ENCODE measurements at regions not wholly inside any gene's neighbourhood (a gene's known extent, or its start where the extent isn't known, plus 50 kb on each side); places are given as distances from the start of the nearest gene placed in this dataset.

GRCh38 chr15:92831655-92832328, 68.3 kb upstream of the CHD2 start:
- no peak for TF ChIP-seq CTCF (IDR thresholded peaks at IDR 0.05; ENCODE audit: low read depth, low read length)
- peak; percentile 57 for DNase-seq (ENCODE audit: extremely low read depth, low read depth)

DNA sequence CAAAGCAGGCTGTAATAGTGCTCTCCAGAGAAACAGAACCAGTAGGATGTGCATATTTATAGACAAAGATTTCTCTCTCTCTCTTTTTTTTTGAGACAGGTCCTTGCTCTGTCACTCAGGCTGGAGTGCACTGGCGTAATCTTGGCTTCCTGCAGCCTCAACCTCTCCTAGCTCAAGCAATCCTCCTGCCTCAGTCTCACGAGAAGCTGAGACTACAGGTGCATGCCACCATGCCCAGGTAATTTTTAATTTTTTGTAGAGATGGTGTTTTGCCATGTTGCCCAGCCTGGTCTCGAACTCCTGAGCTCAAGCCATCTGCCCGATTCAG, 67.1 kb upstream of the CHD2 start:
- TF ChIP-seq CTCF (IDR thresholded peaks at IDR 0.05; ENCODE audit: low read depth, low read length): no peak
- DNase-seq (ENCODE audit: extremely low read depth, low read depth): no peak

DNA sequence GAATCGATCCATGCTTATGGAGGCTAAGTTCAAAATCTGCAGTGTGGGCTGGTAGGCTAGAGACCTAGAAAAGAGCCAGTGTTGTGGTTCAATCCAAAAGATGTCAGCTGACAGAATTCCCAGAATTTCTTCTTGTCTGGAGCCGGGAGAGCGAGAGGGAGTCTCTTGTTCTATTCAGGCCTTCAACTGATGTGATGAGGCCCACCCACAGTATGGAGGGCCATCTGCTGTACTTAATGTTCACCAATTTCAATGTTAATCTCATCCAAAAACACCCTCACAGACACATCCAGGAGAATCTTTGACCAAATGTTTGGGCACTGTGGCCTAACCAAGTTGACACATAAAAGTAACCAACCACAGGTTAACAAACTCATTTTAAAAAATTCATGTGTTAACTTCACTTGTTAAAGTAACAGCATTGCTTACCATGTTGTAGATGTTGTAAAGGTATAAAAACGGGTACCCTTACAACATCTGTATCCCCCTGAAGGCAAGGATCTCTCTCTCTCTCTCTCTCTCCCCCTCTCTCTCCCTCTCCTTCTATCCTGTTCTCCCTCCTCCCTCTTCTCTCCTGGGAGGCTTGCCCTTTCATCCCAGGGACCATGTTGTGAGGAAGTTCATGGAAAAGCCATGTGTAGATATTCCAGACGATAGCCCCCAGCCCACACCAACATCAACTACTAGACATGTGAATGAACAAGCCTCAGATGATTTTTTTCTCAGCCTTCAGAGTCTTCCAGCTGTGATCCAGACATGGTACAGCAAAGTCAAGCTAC, 66.4 kb upstream of the CHD2 start:
- no peak for TF ChIP-seq CTCF (IDR thresholded peaks at IDR 0.05; ENCODE audit: low read depth, low read length)

DNA sequence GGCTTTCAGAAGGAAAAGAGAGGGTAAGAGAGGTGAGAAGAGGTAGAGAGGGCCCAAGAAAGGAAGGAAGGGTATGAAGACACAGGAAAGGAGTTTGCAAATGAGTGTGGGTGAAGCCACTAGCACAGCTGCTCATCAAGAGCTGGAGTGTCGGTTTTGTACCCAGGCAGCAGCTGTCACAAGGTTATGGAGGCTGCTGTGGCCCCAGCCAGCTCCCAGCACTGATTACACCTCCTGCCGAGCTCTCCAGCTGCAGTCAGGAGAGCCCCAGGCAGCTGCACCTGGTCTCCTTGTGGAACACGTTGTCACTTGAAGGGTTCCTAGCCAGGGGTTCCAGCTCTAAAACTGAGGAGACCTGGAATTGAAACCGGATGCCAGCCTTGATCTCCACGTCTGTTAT, 60.4 kb upstream of the CHD2 start:
- TF ChIP-seq CTCF (IDR thresholded peaks at IDR 0.05; ENCODE audit: low read depth, low read length): no peak
- DNase-seq (ENCODE audit: extremely low read depth, low read depth): no peak

More for the DNA sequence above, 66.4 kb upstream of the CHD2 start:
- DNase-seq (ENCODE audit: extremely low read depth, low read depth): no peak

- DNase-seq (ENCODE audit: extremely low read depth, low read depth): no peak
- TF ChIP-seq CTCF (IDR thresholded peaks at IDR 0.05; ENCODE audit: low read depth, low read length): no peak
Observed at GRCh38 chr15:92840149-92840548, 60.0 kb upstream of the CHD2 start.

- no peak for TF ChIP-seq CTCF (IDR thresholded peaks at IDR 0.05; ENCODE audit: low read depth, low read length)
- no peak for DNase-seq (ENCODE audit: extremely low read depth, low read depth)
Observed at GRCh38 chr15:92843326-92843725, 56.8 kb upstream of the CHD2 start.

- DNase-seq (ENCODE audit: extremely low read depth, low read depth): no peak
- no peak for TF ChIP-seq CTCF (IDR thresholded peaks at IDR 0.05; ENCODE audit: low read depth, low read length)
Observed at GRCh38 chr15:92843814-92844213, 56.3 kb upstream of the CHD2 start.
